ENCODE measurements at regions not wholly inside any gene's neighbourhood (a gene's known extent, or its start where the extent isn't known, plus 50 kb on each side); places are given as distances from the start of the nearest gene placed in this dataset.

DNA sequence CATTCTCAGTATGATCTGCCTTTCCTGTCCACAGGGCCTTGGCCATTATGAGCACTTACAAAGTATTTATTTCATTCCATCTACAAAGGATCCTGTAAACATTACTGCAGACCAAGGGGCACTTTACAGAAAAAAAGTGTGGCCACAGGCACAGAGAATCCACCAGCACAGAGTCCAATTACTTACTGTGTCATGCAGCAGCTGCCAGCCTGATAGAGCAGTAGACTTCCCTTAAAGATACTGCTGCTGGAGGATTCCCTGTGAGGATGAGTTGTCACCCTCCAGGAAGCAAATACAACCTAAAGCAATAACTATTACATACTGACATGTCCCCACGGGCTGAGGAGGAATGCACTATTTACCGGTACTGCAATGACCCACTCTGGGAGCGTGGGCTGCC is 97.1 kb upstream of the COG2 start (continued):
- TF ChIP-seq, protein P1, sequence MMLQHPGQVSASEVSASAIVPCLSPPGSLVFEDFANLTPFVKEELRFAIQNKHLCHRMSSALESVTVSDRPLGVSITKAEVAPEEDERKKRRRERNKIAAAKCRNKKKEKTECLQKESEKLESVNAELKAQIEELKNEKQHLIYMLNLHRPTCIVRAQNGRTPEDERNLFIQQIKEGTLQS (IDR thresholded peaks at IDR 0.05): no peak
- TF ChIP-seq ZFX (IDR thresholded peaks at IDR 0.05) (no peak), POLR2A (IDR thresholded peaks at IDR 0.05; ENCODE audit: borderline replicate concordance, extremely low read depth, insufficient read depth, insufficient read length) (no peak), EZH2 (IDR thresholded peaks at IDR 0.05) (no peak)

DNA sequence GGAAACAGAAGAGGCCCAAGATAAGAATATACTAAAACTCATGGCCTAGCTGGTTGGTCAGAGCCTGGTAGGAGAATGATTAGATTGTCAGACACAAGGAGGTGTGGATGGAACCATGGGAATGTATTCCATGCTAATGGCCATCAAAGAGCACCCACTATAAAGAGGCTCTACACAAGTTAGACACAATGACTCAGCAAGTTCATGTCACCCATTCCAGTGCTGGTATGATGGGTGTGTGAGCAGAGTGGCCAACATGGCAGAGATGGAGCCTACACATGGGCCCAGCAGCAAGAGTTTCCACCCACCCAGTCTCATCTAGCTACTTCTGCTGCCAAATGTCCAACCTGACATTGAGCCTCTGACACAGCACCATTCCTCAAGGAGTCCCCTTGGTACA is 97.5 kb upstream of the COG2 start:
- BruUV-seq (replicated peaks): no TSS peak
- ChIA-PET POLR2A (no interaction called here), CTCF (no interaction called here), RAD21 (ENCODE audit: low non-redundant PET in 1 of 2, low total read pairs in 2 of 2, uncharacterized antibody in 2 of 2, unreplicated experiment in 2 of 2) (no interaction called here)
- Histone ChIP-seq H3K4me2 (ENCODE audit: low read length) (no peak overlapping the region), H3K27ac (ENCODE audit: low read depth, low read length) (no peak overlapping the region), H3K9ac (ENCODE audit: low read length) (no peak overlapping the region), H3K27me3 (ENCODE audit: insufficient read depth, low read length) (peaks cover 5% of the 10 kb centered on the region), H4K20me1 (ENCODE audit: insufficient read depth) (no peaks in the 10 kb centered on the region), H3K9me3 (ENCODE audit: control insufficient read depth in 1 of 2, insufficient read depth in 1 of 2, low read depth in 1 of 2, low read length in 2 of 2) (no peaks in the 10 kb centered on the region), H3K4me3 (replicated peaks in 1 of 2; ENCODE audit: low read depth in 1 of 2, low read length in 2 of 2) (no peak overlapping the region), H3K36me3 (ENCODE audit: control insufficient read depth in 1 of 2, insufficient read depth in 2 of 2, low read length in 2 of 2) (no peaks in the 10 kb centered on the region), H3K79me2 (ENCODE audit: insufficient read depth, low read length) (no peaks in the 10 kb centered on the region), H2AFZ (ENCODE audit: low read depth, low read length, poor library complexity, severe bottlenecking) (no peak overlapping the region), H3K4me1 (ENCODE audit: control insufficient read depth in 1 of 2, insufficient read depth in 2 of 2, low read length in 2 of 2) (no peaks in the 10 kb centered on the region), H3K9me2 (ENCODE audit: insufficient read depth) (no peaks in the 10 kb centered on the region)
- DNase-seq (ENCODE audit: low read depth, low spot score): no peak
- no peak for TF ChIP-seq RAD21 (IDR thresholded peaks at IDR 0.05; ENCODE audit: low read depth)
- no peak for TF ChIP-seq CBX3 (IDR thresholded peaks at IDR 0.05; ENCODE audit: low read depth)
- no peak for TF ChIP-seq SP1 (IDR thresholded peaks at IDR 0.05; ENCODE audit: low read depth)
- TF ChIP-seq POLR2A (IDR thresholded peaks at IDR 0.05; ENCODE audit: borderline replicate concordance, extremely low read depth, insufficient read depth, insufficient read length): no peak
- no peak for TF ChIP-seq YY1 (IDR thresholded peaks at IDR 0.05; ENCODE audit: extremely low read depth, insufficient replicate concordance, low read depth, low read length)
- ATAC-seq: no peak
- intact Hi-C loops (cut with micrococcal nuclease): no loop called here

DNA sequence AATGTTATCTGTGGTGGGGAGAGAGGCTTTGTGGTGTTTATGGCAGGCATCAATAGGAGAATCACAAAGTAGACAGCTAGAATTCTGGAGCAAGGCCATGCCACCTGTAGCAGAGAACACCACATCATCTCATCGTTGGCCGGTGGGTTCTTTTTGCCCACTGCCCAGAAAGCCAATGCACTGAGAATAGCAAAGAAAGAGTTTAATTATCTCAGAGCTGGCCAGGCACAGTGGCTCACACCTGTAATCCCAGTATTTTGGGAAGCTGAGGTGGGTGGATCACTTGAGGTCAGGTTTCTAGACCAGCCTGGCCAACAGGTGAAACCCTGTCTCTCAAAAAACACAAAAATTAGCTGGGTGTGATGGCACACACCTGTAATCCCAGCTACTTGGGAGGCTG is 99.2 kb upstream of the COG2 start:
- H4K20me1 ChIP-seq (ENCODE audit: insufficient read depth): no peaks in the 10 kb centered on the region
- no peaks in the 10 kb centered on the region for H3K4me1 ChIP-seq (ENCODE audit: control insufficient read depth in 1 of 2, insufficient read depth in 2 of 2, low read length in 2 of 2)
- RAD21 ChIA-PET (ENCODE audit: low non-redundant PET in 1 of 2, low total read pairs in 2 of 2, uncharacterized antibody in 2 of 2, unreplicated experiment in 2 of 2): no interaction called here
- H3K4me2 ChIP-seq (ENCODE audit: low read length): no peak overlapping the region
- no TSS peak for BruUV-seq (replicated peaks)
- intact Hi-C loops (cut with micrococcal nuclease): no loop called here
- H3K9me2 ChIP-seq (ENCODE audit: insufficient read depth): no peaks in the 10 kb centered on the region
- no peaks in the 10 kb centered on the region for H3K9me3 ChIP-seq (ENCODE audit: control insufficient read depth in 1 of 2, insufficient read depth in 1 of 2, low read depth in 1 of 2, low read length in 2 of 2)
- ATAC-seq (no peak), DNase-seq (ENCODE audit: low read depth, low spot score) (no peak)
- H3K9ac ChIP-seq (ENCODE audit: low read length): no peak overlapping the region
- no peaks in the 10 kb centered on the region for H3K79me2 ChIP-seq (ENCODE audit: insufficient read depth, low read length)
- no peaks in the 10 kb centered on the region for H3K36me3 ChIP-seq (ENCODE audit: control insufficient read depth in 1 of 2, insufficient read depth in 2 of 2, low read length in 2 of 2)
- TF ChIP-seq CEBPB (IDR thresholded peaks at IDR 0.05; ENCODE audit: low read depth) (no peak), JUND (IDR thresholded peaks at IDR 0.05) (no peak), ELF1 (IDR thresholded peaks at IDR 0.05; ENCODE audit: borderline replicate concordance, low read depth) (no peak), SP1 (IDR thresholded peaks at IDR 0.05; ENCODE audit: low read depth) (no peak), ZNF274 (IDR thresholded peaks at IDR 0.05; ENCODE audit: low read depth, low read length) (no peak), EGR1 (IDR thresholded peaks at IDR 0.05; ENCODE audit: low read depth) (no peak), SRF (IDR thresholded peaks at IDR 0.05; ENCODE audit: low read depth) (no peak), CBX3 (IDR thresholded peaks at IDR 0.05; ENCODE audit: low read depth) (no peak), SIN3A (IDR thresholded peaks at IDR 0.05; ENCODE audit: low read depth) (no peak), YY1 (IDR thresholded peaks at IDR 0.05; ENCODE audit: extremely low read depth, insufficient replicate concordance, low read depth, low read length) (no peak), POLR2A (IDR thresholded peaks at IDR 0.05; ENCODE audit: borderline replicate concordance, extremely low read depth, insufficient read depth, insufficient read length) (no peak), ZFX (IDR thresholded peaks at IDR 0.05) (no peak)
- TF ChIP-seq, protein P1 (IDR thresholded peaks at IDR 0.05): no peak
- TF ChIP-seq, protein P2, sequence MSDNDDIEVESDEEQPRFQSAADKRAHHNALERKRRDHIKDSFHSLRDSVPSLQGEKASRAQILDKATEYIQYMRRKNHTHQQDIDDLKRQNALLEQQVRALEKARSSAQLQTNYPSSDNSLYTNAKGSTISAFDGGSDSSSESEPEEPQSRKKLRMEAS (IDR thresholded peaks at IDR 0.05): no peak
- CTCF ChIA-PET: no interaction called here
- H3K27me3 ChIP-seq (ENCODE audit: insufficient read depth, low read length): no peaks in the 10 kb centered on the region; the same call in 1 of the 2 replicates
- no peak overlapping the region for H3K27ac ChIP-seq (ENCODE audit: low read depth, low read length)
- no peak overlapping the region for H2AFZ ChIP-seq (ENCODE audit: low read depth, low read length, poor library complexity, severe bottlenecking)
- POLR2A ChIA-PET: no interaction called here
- H3K4me3 ChIP-seq (replicated peaks in 1 of 2; ENCODE audit: low read depth in 1 of 2, low read length in 2 of 2): no peak overlapping the region
